HCT116 (cell line): ENCODE measurements at regions not wholly inside any gene's neighbourhood (a gene's known extent, or its start where the extent isn't known, plus 50 kb on each side); places are given as distances from the start of the nearest gene placed in this dataset.

Source experiments
- ATAC-seq: fragments of 200-7000 bp; cut with Tn5 transposase; 2 replicates; pipeline ENCODE4 v1.9.1; 2020; ENCODE audit warnings: mild to moderate bottlenecking, moderate library complexity
- BruUV-seq: library from RNA; stranded (reverse); fragments of 400-500 nt; replicated peaks from 2 replicates; lab custom pipeline; 2021; lab: Mats Ljungman, UMichigan
- CTCF ChIA-PET: fragments of 300-600 bp; sonication (Branson Sonifier 250); formaldehyde crosslinking; loops from one replicate; lab custom pipeline; 2021; ENCODE audit warnings: antibody characterized with exemption; lab: Charles Lee
- POLR2A ChIA-PET: fragments of 300-600, 350-600 bp; sonication (Branson Sonifier 250); formaldehyde crosslinking; loops from one replicate; lab custom pipeline; 2021; ENCODE audit warnings: antibody characterized with exemption; lab: Charles Lee
- RAD21 ChIA-PET, 2 experiments: fragments of 300-600 bp; sonication (Branson Sonifier 250); formaldehyde crosslinking; loops; one replicate each; lab custom pipeline; 2023; ENCODE audit warnings: low total read pairs in 2 of 2; ENCODE audit not compliant: uncharacterized antibody in 2 of 2, unreplicated experiment in 2 of 2, low non-redundant PET in 1 of 2; lab: Charles Lee
- DNase-seq: peaks from one replicate; pipeline ENCODE4 v3.0.0-alpha.2; 2010; ENCODE audit warnings: low read depth, low spot score
- H2AFZ ChIP-seq: fragments of 200-600 bp; shearing (Covaris generic), sonication (generic); 2 replicates; pipeline ENCODE4 v1.6.1; 2017; ENCODE audit warnings: low read depth, mixed run types, mixed read lengths, antibody characterized with exemption, low read length; ENCODE audit not compliant: poor library complexity, severe bottlenecking
- H3K27ac ChIP-seq: 2 replicates; pipeline ENCODE4 v1.5.1; 2012; ENCODE audit warnings: low read depth, low read length
- H3K27me3 ChIP-seq: fragments of 200-600 bp; sonication (generic); 2 replicates; pipeline ENCODE4 v1.6.1; 2016; ENCODE audit warnings: mixed run types, low read length, mixed read lengths; ENCODE audit not compliant: insufficient read depth
- H3K36me3 ChIP-seq, 2 experiments: fragments of 200-500 bp in 1 of 2; fragments of 200-600 bp in 1 of 2; sonication (Bioruptor generic) in 1 of 2; sonication (generic) in 1 of 2; 2 replicates each; pipeline versions ENCODE4 v1.5.1 to v1.6.1; 2014 to 2016; ENCODE audit warnings: low read length in 2 of 2, inconsistent platforms in 1 of 2, mixed read lengths in 1 of 2, mixed run types in 1 of 2; ENCODE audit not compliant: insufficient read depth in 2 of 2, control insufficient read depth in 1 of 2
- H3K4me1 ChIP-seq, 2 experiments: fragments of 200-600 bp in 1 of 2; sonication (generic) in 1 of 2; 2 replicates each; pipeline versions ENCODE4 v1.5.1 to v1.6.1; 2012 to 2017; ENCODE audit warnings: low read length in 2 of 2, inconsistent platforms in 1 of 2, mild to moderate bottlenecking in 1 of 2, mixed read lengths in 1 of 2, mixed run types in 1 of 2, moderate library complexity in 1 of 2; ENCODE audit not compliant: insufficient read depth in 2 of 2, control insufficient read depth in 1 of 2
- H3K4me2 ChIP-seq: fragments of 200-600 bp; sonication (generic); 2 replicates; pipeline ENCODE4 v1.6.1; 2017; ENCODE audit warnings: mixed run types, low read length, mixed read lengths
- H3K4me3 ChIP-seq, 2 experiments: fragments of 200-600 bp in 1 of 2; sonication (generic) in 1 of 2; replicated peaks in 1 of 2; 2 replicates each; pipeline ENCODE4 v1.5.1; 2011 to 2016; ENCODE audit warnings: low read length in 2 of 2, control low read depth in 1 of 2, low read depth in 1 of 2, mild to moderate bottlenecking in 1 of 2, mixed read lengths in 1 of 2, mixed run types in 1 of 2
- H3K79me2 ChIP-seq: fragments of 200-600 bp; sonication (generic); 2 replicates; pipeline ENCODE4 v1.6.1; 2017; ENCODE audit warnings: mild to moderate bottlenecking, mixed run types, low read length, moderate library complexity, mixed read lengths; ENCODE audit not compliant: insufficient read depth
- H3K9ac ChIP-seq: fragments of 200-600 bp; sonication (generic); 2 replicates; pipeline ENCODE4 v1.6.1; 2016; ENCODE audit warnings: low read length, mixed read lengths
- H3K9me2 ChIP-seq: fragments of 200-600 bp; sonication (generic), shearing (Covaris generic); 2 replicates; pipeline ENCODE4 v1.6.1; 2017; ENCODE audit warnings: mixed run types, mild to moderate bottlenecking, moderate library complexity; ENCODE audit not compliant: insufficient read depth
- H3K9me3 ChIP-seq, 2 experiments: fragments of 200-500 bp in 1 of 2; fragments of 200-600 bp in 1 of 2; sonication (Bioruptor generic) in 1 of 2; sonication (generic) in 1 of 2; 2 replicates each; pipeline ENCODE4 v1.6.1; 2014 to 2017; ENCODE audit warnings: low read length in 2 of 2, mixed read lengths in 2 of 2, inconsistent platforms in 1 of 2, low read depth in 1 of 2, mild to moderate bottlenecking in 1 of 2, mixed run types in 1 of 2, moderate library complexity in 1 of 2; ENCODE audit not compliant: control insufficient read depth in 1 of 2, insufficient read depth in 1 of 2
- H4K20me1 ChIP-seq: fragments of 200-600 bp; sonication (generic), shearing (Covaris generic); 2 replicates; pipeline ENCODE4 v1.6.1; 2017; ENCODE audit warnings: mixed run types, mild to moderate bottlenecking, moderate library complexity; ENCODE audit not compliant: insufficient read depth
- CEBPB ChIP-seq: IDR thresholded peaks from 2 replicates; pipeline ENCODE4 v1.6.1; 2012; ENCODE audit warnings: low read depth
- EGR1 ChIP-seq: IDR thresholded peaks from 2 replicates; pipeline ENCODE4 v1.6.1; 2012; ENCODE audit warnings: low read depth
- ELF1 ChIP-seq: IDR thresholded peaks from 2 replicates; pipeline ENCODE4 v1.6.1; 2012; ENCODE audit warnings: low read depth, borderline replicate concordance
- EZH2 ChIP-seq: fragments of 200-600 bp; sonication (generic); IDR thresholded peaks from 2 replicates; pipeline ENCODE4 v1.6.1; 2017; ENCODE audit warnings: antibody characterized with exemption, mixed run types
- JUND ChIP-seq: IDR thresholded peaks from 2 replicates; pipeline ENCODE4 v1.6.1; 2012
- POLR2A ChIP-seq: IDR thresholded peaks from 2 replicates; pipeline ENCODE4 v1.7.0; 2011; ENCODE audit warnings: borderline replicate concordance; ENCODE audit not compliant: insufficient read depth, insufficient read length; ENCODE audit errors: extremely low read depth
- SP1 ChIP-seq: IDR thresholded peaks from 2 replicates; pipeline ENCODE4 v1.6.1; 2012; ENCODE audit warnings: low read depth
- SRF ChIP-seq: IDR thresholded peaks from 2 replicates; pipeline ENCODE4 v1.6.1; 2012; ENCODE audit warnings: low read depth
- TCF7L2 ChIP-seq: IDR thresholded peaks from 2 replicates; pipeline ENCODE4 v1.7.0; 2011; ENCODE audit warnings: borderline replicate concordance, inconsistent platforms; ENCODE audit not compliant: insufficient read depth, insufficient read length; ENCODE audit errors: extremely low read depth
- ZBTB33 ChIP-seq: IDR thresholded peaks from 2 replicates; pipeline ENCODE4 v1.6.1; 2011; ENCODE audit warnings: mild to moderate bottlenecking, low read length, moderate library complexity; ENCODE audit not compliant: insufficient replicate concordance; ENCODE audit errors: extremely low read depth
- ZFX ChIP-seq: fragments of 450-650 bp; IDR thresholded peaks from 2 replicates; pipeline ENCODE4 v1.6.1; 2017
- intact Hi-C: fragments of 100-400 bp; cut with micrococcal nuclease; formaldehyde crosslinking; loops from 2 replicates; pipeline ENCODE4 v1.10.0; 2022
- TF ChIP-seq, protein P1 (sequence below): IDR thresholded peaks from 2 replicates; pipeline ENCODE4 v1.6.1; 2012
- TF ChIP-seq, protein P2 (sequence below): IDR thresholded peaks from 2 replicates; pipeline ENCODE4 v1.6.1; 2012
- TF ChIP-seq, protein P3 (sequence below): IDR thresholded peaks from 2 replicates; pipeline ENCODE4 v1.6.1; 2012; ENCODE audit warnings: low read depth

- intact Hi-C loops = no loop called here
- Histone ChIP-seq H3K4me2 (no peak overlapping the region), H3K27me3 (no peaks in the 10 kb centered on the region), H3K36me3 (no peaks in the 10 kb centered on the region), H3K9me2 (no peaks in the 10 kb centered on the region), H3K9me3 (peaks cover 9 to 12% of the 10 kb centered on the region in 2 experiments; a peak in 3 of 4 replicates), H3K4me3 (no peak overlapping the region), H3K4me1 (no peaks in the 10 kb centered on the region), H2AFZ (no peak overlapping the region), H3K27ac (no peak overlapping the region), H3K79me2 (no peaks in the 10 kb centered on the region), H4K20me1 (no peaks in the 10 kb centered on the region; the same call in 1 of the 2 replicates), H3K9ac (no peak overlapping the region)
- ChIA-PET CTCF (no interaction called here), POLR2A (no interaction called here), RAD21 (no interaction called here)
- no TSS peak for BruUV-seq
- TF ChIP-seq EGR1 (no peak), SRF (no peak), ZBTB33 (no peak), EZH2 (no peak), JUND (no peak), CEBPB (no peak), SP1 (no peak)
- TF ChIP-seq, protein P1, sequence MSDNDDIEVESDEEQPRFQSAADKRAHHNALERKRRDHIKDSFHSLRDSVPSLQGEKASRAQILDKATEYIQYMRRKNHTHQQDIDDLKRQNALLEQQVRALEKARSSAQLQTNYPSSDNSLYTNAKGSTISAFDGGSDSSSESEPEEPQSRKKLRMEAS = no peak
- TF ChIP-seq, protein P2, sequence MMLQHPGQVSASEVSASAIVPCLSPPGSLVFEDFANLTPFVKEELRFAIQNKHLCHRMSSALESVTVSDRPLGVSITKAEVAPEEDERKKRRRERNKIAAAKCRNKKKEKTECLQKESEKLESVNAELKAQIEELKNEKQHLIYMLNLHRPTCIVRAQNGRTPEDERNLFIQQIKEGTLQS = no peak
- DNase-seq (no peak), ATAC-seq (no peak)
These were observed 1650.0 kb downstream of the AMY1C start for GRCh38 chr1:105399716-105400115.

GRCh38 chr1:105416261-105416660 is 1640.2 kb upstream of the PRMT6 start:
- RAD21 ChIA-PET = no interaction called here
- CTCF ChIA-PET = no interaction called here

More at GRCh38 chr1:105416261-105416660, 1640.2 kb upstream of the PRMT6 start:
- Histone ChIP-seq H3K9me2 (no peaks in the 10 kb centered on the region), H3K4me2 (no peak overlapping the region), H2AFZ (no peak overlapping the region), H3K4me3 (no peak overlapping the region), H4K20me1 (no peaks in the 10 kb centered on the region), H3K4me1 (no peaks in the 10 kb centered on the region), H3K9ac (no peak overlapping the region), H3K79me2 (no peaks in the 10 kb centered on the region), H3K27ac (no peak overlapping the region), H3K27me3 (no peaks in the 10 kb centered on the region), H3K9me3 (peaks cover 12 to 15% of the 10 kb centered on the region in 2 experiments), H3K36me3 (no peaks in the 10 kb centered on the region)
- DNase-seq (no peak), ATAC-seq (no peak)
- intact Hi-C loops = no loop called here
- POLR2A ChIA-PET = no interaction called here
- no peak for TF ChIP-seq CEBPB
- no peak for TF ChIP-seq JUND
- TF ChIP-seq SP1 = no peak
- TF ChIP-seq, protein P3, sequence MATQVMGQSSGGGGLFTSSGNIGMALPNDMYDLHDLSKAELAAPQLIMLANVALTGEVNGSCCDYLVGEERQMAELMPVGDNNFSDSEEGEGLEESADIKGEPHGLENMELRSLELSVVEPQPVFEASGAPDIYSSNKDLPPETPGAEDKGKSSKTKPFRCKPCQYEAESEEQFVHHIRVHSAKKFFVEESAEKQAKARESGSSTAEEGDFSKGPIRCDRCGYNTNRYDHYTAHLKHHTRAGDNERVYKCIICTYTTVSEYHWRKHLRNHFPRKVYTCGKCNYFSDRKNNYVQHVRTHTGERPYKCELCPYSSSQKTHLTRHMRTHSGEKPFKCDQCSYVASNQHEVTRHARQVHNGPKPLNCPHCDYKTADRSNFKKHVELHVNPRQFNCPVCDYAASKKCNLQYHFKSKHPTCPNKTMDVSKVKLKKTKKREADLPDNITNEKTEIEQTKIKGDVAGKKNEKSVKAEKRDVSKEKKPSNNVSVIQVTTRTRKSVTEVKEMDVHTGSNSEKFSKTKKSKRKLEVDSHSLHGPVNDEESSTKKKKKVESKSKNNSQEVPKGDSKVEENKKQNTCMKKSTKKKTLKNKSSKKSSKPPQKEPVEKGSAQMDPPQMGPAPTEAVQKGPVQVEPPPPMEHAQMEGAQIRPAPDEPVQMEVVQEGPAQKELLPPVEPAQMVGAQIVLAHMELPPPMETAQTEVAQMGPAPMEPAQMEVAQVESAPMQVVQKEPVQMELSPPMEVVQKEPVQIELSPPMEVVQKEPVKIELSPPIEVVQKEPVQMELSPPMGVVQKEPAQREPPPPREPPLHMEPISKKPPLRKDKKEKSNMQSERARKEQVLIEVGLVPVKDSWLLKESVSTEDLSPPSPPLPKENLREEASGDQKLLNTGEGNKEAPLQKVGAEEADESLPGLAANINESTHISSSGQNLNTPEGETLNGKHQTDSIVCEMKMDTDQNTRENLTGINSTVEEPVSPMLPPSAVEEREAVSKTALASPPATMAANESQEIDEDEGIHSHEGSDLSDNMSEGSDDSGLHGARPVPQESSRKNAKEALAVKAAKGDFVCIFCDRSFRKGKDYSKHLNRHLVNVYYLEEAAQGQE = no peak
- no peak for TF ChIP-seq POLR2A
- TF ChIP-seq, protein P2 = no peak
- TF ChIP-seq SRF = no peak
- no peak for TF ChIP-seq TCF7L2
- no peak for TF ChIP-seq ELF1
- TF ChIP-seq ZFX = no peak
- BruUV-seq = no TSS peak
